Transverse colon (tissue), 3 donors: ENCODE measurements at regions not wholly inside any gene's neighbourhood (a gene's known extent, or its start where the extent isn't known, plus 50 kb on each side); places are given as distances from the start of the nearest gene placed in this dataset.

Source experiments
- POLR2A ChIP-seq: fragments of 450-650 bp; IDR thresholded peaks from one replicate; pipeline ENCODE4 v1.6.1; 2016; ENCODE audit warnings: antibody characterized with exemption, mild to moderate bottlenecking, moderate library complexity
- TF ChIP-seq, protein P1 (sequence below), 5 experiments: fragments of 200-600 bp in 3 of 5; fragments of 450-650 bp in 2 of 5; sonication (generic) in 3 of 5; IDR thresholded peaks; 1 replicate in 2 of 5; 2 replicates in 3 of 5; pipeline ENCODE4 v1.5.1; 2016 to 2017; ENCODE audit warnings: antibody characterized with exemption in 5 of 5, inconsistent platforms in 3 of 5, mild to moderate bottlenecking in 2 of 5, moderate library complexity in 1 of 5

DNA sequence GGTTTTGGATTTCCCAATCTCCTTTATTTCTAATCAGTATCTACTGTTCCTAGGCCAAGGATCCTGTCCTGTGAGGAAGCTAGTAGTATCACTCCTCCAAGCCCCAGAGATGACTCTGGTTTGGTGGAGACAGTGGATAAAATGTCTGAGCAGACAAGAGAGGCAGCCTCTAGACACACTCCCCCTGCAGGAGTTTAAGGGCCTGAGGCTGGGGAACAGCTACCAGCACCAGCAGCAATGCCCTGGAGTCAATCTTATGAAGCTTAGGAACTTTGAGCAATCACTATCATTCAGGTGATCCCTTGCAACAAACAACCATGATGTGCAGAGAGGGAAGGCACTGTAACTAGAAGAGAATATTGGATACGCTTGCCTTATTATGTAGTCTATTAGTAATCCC is 384.7 kb upstream of the ID4 start:
- TF ChIP-seq, protein P1, sequence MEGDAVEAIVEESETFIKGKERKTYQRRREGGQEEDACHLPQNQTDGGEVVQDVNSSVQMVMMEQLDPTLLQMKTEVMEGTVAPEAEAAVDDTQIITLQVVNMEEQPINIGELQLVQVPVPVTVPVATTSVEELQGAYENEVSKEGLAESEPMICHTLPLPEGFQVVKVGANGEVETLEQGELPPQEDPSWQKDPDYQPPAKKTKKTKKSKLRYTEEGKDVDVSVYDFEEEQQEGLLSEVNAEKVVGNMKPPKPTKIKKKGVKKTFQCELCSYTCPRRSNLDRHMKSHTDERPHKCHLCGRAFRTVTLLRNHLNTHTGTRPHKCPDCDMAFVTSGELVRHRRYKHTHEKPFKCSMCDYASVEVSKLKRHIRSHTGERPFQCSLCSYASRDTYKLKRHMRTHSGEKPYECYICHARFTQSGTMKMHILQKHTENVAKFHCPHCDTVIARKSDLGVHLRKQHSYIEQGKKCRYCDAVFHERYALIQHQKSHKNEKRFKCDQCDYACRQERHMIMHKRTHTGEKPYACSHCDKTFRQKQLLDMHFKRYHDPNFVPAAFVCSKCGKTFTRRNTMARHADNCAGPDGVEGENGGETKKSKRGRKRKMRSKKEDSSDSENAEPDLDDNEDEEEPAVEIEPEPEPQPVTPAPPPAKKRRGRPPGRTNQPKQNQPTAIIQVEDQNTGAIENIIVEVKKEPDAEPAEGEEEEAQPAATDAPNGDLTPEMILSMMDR (IDR thresholded peaks at IDR 0.05): no peak
- TF ChIP-seq POLR2A: no peak
